H1 (cell line): ENCODE measurements at regions not wholly inside any gene's neighbourhood (a gene's known extent, or its start where the extent isn't known, plus 50 kb on each side); places are given as distances from the start of the nearest gene placed in this dataset.

ENCODE experiments used
- BACH1 ChIP-seq: IDR thresholded peaks from 2 replicates; pipeline ENCODE4 v1.6.1; 2012; ENCODE audit warnings: low read length, improper control_type of control experiment
- BCL11A ChIP-seq, 2 experiments: IDR thresholded peaks; one replicate each; pipeline ENCODE4 v1.6.1; 2011; ENCODE audit warnings: low read depth in 2 of 2, low read length in 2 of 2, mild to moderate bottlenecking in 2 of 2
- CBX5 ChIP-seq: fragments of 300-800, 300-1000 bp; sonication (generic); IDR thresholded peaks from 2 replicates; pipeline ENCODE4 v1.7.1; 2016; ENCODE audit warnings: antibody characterized with exemption, low read length, low read depth
- CEBPB ChIP-seq: IDR thresholded peaks from 2 replicates; pipeline ENCODE4 v1.6.1; 2012; ENCODE audit warnings: low read depth, low read length
- CHD1 ChIP-seq: IDR thresholded peaks from 2 replicates; pipeline ENCODE4 v1.6.1; 2012; ENCODE audit warnings: low read depth, low read length, improper control_type of control experiment
- CREB1 ChIP-seq: IDR thresholded peaks from 2 replicates; pipeline ENCODE4 v1.6.1; 2012; ENCODE audit warnings: inconsistent platforms
- E2F6 ChIP-seq: IDR thresholded peaks from 2 replicates; pipeline ENCODE4 v1.6.1; 2012; ENCODE audit warnings: inconsistent platforms
- EZH2 ChIP-seq: fragments of 200-600 bp; sonication (generic); IDR thresholded peaks from 2 replicates; pipeline ENCODE4 v1.7.1; 2012; ENCODE audit warnings: low read depth, mild to moderate bottlenecking, moderate library complexity, low read length, inconsistent platforms; ENCODE audit not compliant: severe bottlenecking
- FOSL1 ChIP-seq: IDR thresholded peaks from 2 replicates; pipeline ENCODE4 v1.6.1; 2011; ENCODE audit warnings: mild to moderate bottlenecking, low read depth, low read length, moderate library complexity; ENCODE audit not compliant: insufficient read depth
- GABPA ChIP-seq: IDR thresholded peaks from 2 replicates; pipeline ENCODE4 v1.6.1; 2011; ENCODE audit warnings: mild to moderate bottlenecking, low read length, moderate library complexity, borderline replicate concordance; ENCODE audit not compliant: insufficient read depth
- GTF2F1 ChIP-seq: IDR thresholded peaks from 2 replicates; pipeline ENCODE4 v1.6.1; 2012; ENCODE audit warnings: low read depth, low read length, improper control_type of control experiment, borderline replicate concordance
- HDAC2 ChIP-seq, 2 experiments: fragments of 300-600 bp in 1 of 2; sonication (generic) in 1 of 2; IDR thresholded peaks; 2 replicates each; pipeline ENCODE4 v1.6.1; 2011 to 2012; ENCODE audit warnings: low read depth in 2 of 2, low read length in 2 of 2, mild to moderate bottlenecking in 2 of 2, moderate library complexity in 2 of 2, borderline replicate concordance in 1 of 2, inconsistent platforms in 1 of 2
- JUND ChIP-seq: IDR thresholded peaks from 2 replicates; pipeline ENCODE4 v1.6.1; 2011; ENCODE audit warnings: mild to moderate bottlenecking, improper control_type of control experiment, low read length
- KDM4A ChIP-seq: IDR thresholded peaks from one replicate; pipeline ENCODE4 v1.7.1; 2012; ENCODE audit warnings: low read depth, mild to moderate bottlenecking, moderate library complexity, low read length, inconsistent platforms; ENCODE audit not compliant: severe bottlenecking
- KDM5A ChIP-seq: fragments of 200-600 bp; IDR thresholded peaks from 2 replicates; pipeline ENCODE4 v1.7.1; 2012; ENCODE audit warnings: mild to moderate bottlenecking, low read length, inconsistent platforms, mixed read lengths
- NANOG ChIP-seq: IDR thresholded peaks from 2 replicates; pipeline ENCODE4 v1.6.1; 2011; ENCODE audit warnings: low read length, low read depth, mild to moderate bottlenecking, inconsistent platforms; ENCODE audit not compliant: insufficient read depth, poor library complexity, severe bottlenecking
- NRF1 ChIP-seq: IDR thresholded peaks from 2 replicates; pipeline ENCODE4 v1.6.1; 2011; ENCODE audit warnings: mild to moderate bottlenecking, low read depth, low read length, improper control_type of control experiment
- POU5F1 ChIP-seq: IDR thresholded peaks from 2 replicates; pipeline ENCODE4 v1.6.1; 2011; ENCODE audit warnings: low read depth, mild to moderate bottlenecking, low read length, moderate library complexity
- RFX5 ChIP-seq: IDR thresholded peaks from 2 replicates; pipeline ENCODE4 v1.6.1; 2011; ENCODE audit warnings: low read depth, low read length, improper control_type of control experiment, borderline replicate concordance
- RXRA ChIP-seq: IDR thresholded peaks from 2 replicates; pipeline ENCODE4 v1.6.1; 2011; ENCODE audit warnings: low read depth, mild to moderate bottlenecking, low read length, moderate library complexity; ENCODE audit not compliant: insufficient read depth
- SIN3A ChIP-seq, 2 experiments: IDR thresholded peaks in 1 of 2; conservative IDR thresholded peaks in 1 of 2; 2 replicates each; pipeline ENCODE4 v1.6.1; 2011 to 2012; ENCODE audit warnings: low read length in 2 of 2, improper control_type of control experiment in 1 of 2, low read depth in 1 of 2, mild to moderate bottlenecking in 1 of 2
- SUZ12 ChIP-seq: fragments of 200-600 bp; sonication (generic); IDR thresholded peaks from 2 replicates; pipeline ENCODE4 v1.6.1; 2012; ENCODE audit warnings: mild to moderate bottlenecking, inconsistent platforms, low read length, moderate library complexity, mixed read lengths
- TAF1 ChIP-seq: IDR thresholded peaks from 2 replicates; pipeline ENCODE4 v1.6.1; 2011; ENCODE audit warnings: mild to moderate bottlenecking, low read depth, low read length
- YY1 ChIP-seq: IDR thresholded peaks from 2 replicates; pipeline ENCODE4 v1.6.1; 2011; ENCODE audit warnings: low read depth, mild to moderate bottlenecking, low read length

- TF ChIP-seq NANOG (no peak), SIN3A (conservative IDR thresholded peaks at IDR 0.05 in 1 of 2, IDR thresholded peaks at IDR 0.05 in 1 of 2; ENCODE audit: low read depth in 1 of 2, low read length in 2 of 2) (peak in 1 of 2 experiments; percentile 21; a peak in 1 of 4 replicates), RFX5 (no peak), KDM4A (peak; percentile 24), GABPA (peak; percentile 91), BACH1 (peak; percentile 36; the same call in 1 of the 2 replicates), RXRA (no peak), JUND (peak; percentile 77), CEBPB (no peak), E2F6 (peak; percentile 75), BCL11A (IDR thresholded peaks at IDR 0.05; ENCODE audit: low read depth in 2 of 2, low read length in 2 of 2) (no peak), KDM5A (no peak), HDAC2 (IDR thresholded peaks at IDR 0.05; ENCODE audit: borderline replicate concordance in 1 of 2, low read depth in 2 of 2, low read length in 2 of 2) (no peak), CREB1 (peak; percentile 93), CHD1 (no peak), CBX5 (no peak), TAF1 (peak; percentile 95), YY1 (peak; percentile 81; the same call in 1 of the 2 replicates), GTF2F1 (no peak; the same call in 1 of the 2 replicates), POU5F1 (no peak), NRF1 (no peak), FOSL1 (no peak), EZH2 (no peak), SUZ12 (no peak)
Observed at GRCh38 chr9:94166236-94166975, 82.1 kb downstream of the PTPDC1 start (continued).
